Left lung (tissue), 4 donors: ENCODE measurements at regions not wholly inside any gene's neighbourhood (a gene's known extent, or its start where the extent isn't known, plus 50 kb on each side); places are given as distances from the start of the nearest gene placed in this dataset.
A peak's percentile ranks its signal among the peaks of the same experiment; 100 is the strongest.
"Not testable (repeated sequence)": the region's sequence is repeated elsewhere in the genome, so short reads cannot be mapped to it uniquely, and the experiment has no call there.

Source experiments
- ATAC-seq: fragments of 200-7000 bp; cut with Tn5 transposase; one replicate; pipeline ENCODE4 v1.9.1; 2020; ENCODE audit warnings: moderate library complexity
- DNase-seq, 4 donors: peaks; one replicate each; pipeline ENCODE4 v3.0.0-alpha.2; 2013 to 2020
- H3K27ac ChIP-seq, 2 donors: fragments of 200-600 bp; sonication (generic) in 1 of 2; one replicate each; pipeline versions ENCODE4 v1.5.0 to v1.8.0; 2020 to 2021
- H3K27me3 ChIP-seq, 2 donors: fragments of 200-600 bp; sonication (generic) in 1 of 2; one replicate each; pipeline versions ENCODE4 v1.5.0 to v1.8.0; 2020 to 2021
- H3K36me3 ChIP-seq, 2 donors: fragments of 200-600 bp; sonication (generic) in 1 of 2; one replicate each; pipeline versions ENCODE4 v1.5.0 to v1.8.0; 2020 to 2021
- H3K4me1 ChIP-seq, 2 donors: fragments of 200-600 bp; one replicate each; pipeline ENCODE4 v1.8.0; 2021
- H3K4me3 ChIP-seq, 2 donors: fragments of 200-600 bp; sonication (generic) in 1 of 2; one replicate each; pipeline versions ENCODE4 v1.5.0 to v1.8.0; 2020 to 2021; ENCODE audit warnings: mild to moderate bottlenecking in 1 of 2
- H3K9me3 ChIP-seq, 2 donors: fragments of 200-600 bp; sonication (generic) in 1 of 2; one replicate each; pipeline versions ENCODE4 v1.5.0 to v1.8.0; 2020 to 2021
- intact Hi-C, 2 donors: fragments of 100-400 bp; cut with DNase I; formaldehyde crosslinking; loops; one replicate each; pipeline versions ENCODE4 v1.11.2 to v1.14.2; 2022
- TF ChIP-seq, protein P1 (sequence below), 2 donors: fragments of 200-600 bp; sonication (generic) in 1 of 2; IDR thresholded peaks; one replicate each; pipeline versions ENCODE4 v1.5.0 to v1.8.0; 2021; ENCODE audit warnings: antibody characterized with exemption in 2 of 2
- donor health status: DM: no; HTN: yes; CAD: no.
- donor health status: DM: no; HTN: no; CAD: no.

DNA sequence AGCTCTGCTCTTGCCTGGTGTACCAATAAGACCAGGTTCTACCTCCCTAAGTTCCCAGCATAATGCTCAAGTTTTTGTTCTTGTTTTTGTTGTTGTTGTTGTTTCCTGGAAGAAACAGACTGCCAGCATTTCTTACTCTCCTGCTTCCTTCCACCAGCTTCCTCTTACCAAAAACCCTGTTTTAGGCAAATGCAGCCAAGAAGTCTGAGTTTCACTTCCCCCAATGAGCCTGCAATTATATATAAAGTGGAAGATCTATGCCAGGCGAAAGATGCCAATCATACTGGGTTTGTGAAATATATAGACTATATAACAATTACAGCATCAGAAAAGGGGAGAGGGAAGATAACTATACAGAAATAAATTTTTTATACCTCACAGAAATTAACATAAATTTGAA, 931.5 kb upstream of the FAT3 start:
- Histone ChIP-seq H3K36me3 (no peaks in the 10 kb centered on the region), H3K27me3 (no peaks in the 10 kb centered on the region), H3K4me1 (no peaks in the 10 kb centered on the region), H3K27ac (no peak overlapping the region), H3K9me3 (no peaks in the 10 kb centered on the region), H3K4me3 (no peak overlapping the region)
- TF ChIP-seq, protein P1, sequence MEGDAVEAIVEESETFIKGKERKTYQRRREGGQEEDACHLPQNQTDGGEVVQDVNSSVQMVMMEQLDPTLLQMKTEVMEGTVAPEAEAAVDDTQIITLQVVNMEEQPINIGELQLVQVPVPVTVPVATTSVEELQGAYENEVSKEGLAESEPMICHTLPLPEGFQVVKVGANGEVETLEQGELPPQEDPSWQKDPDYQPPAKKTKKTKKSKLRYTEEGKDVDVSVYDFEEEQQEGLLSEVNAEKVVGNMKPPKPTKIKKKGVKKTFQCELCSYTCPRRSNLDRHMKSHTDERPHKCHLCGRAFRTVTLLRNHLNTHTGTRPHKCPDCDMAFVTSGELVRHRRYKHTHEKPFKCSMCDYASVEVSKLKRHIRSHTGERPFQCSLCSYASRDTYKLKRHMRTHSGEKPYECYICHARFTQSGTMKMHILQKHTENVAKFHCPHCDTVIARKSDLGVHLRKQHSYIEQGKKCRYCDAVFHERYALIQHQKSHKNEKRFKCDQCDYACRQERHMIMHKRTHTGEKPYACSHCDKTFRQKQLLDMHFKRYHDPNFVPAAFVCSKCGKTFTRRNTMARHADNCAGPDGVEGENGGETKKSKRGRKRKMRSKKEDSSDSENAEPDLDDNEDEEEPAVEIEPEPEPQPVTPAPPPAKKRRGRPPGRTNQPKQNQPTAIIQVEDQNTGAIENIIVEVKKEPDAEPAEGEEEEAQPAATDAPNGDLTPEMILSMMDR (IDR thresholded peaks at IDR 0.05), result no peak
- DNase-seq (no peak), ATAC-seq (no peak)
- intact Hi-C loops, result no loop called here

DNA sequence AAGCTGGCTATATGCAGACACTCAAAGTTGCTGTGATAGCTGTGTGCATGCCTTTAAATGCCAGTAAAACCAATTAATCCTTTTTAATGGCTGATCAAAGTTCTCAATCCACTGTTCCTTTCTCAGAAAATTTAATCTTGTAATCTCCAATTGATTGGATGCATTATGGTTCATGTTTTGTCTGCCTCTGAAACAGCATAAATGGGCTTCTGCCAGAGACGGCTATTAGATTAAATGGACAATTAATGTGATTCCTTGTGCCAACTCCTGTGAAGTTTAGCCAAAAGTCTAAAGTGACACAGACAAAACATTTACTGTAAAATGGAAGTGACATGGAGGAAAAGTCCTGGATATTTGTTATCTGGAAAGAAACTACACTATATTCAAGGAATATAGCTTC, 952.5 kb upstream of the FAT3 start:
- ATAC-seq, result no peak

DNA sequence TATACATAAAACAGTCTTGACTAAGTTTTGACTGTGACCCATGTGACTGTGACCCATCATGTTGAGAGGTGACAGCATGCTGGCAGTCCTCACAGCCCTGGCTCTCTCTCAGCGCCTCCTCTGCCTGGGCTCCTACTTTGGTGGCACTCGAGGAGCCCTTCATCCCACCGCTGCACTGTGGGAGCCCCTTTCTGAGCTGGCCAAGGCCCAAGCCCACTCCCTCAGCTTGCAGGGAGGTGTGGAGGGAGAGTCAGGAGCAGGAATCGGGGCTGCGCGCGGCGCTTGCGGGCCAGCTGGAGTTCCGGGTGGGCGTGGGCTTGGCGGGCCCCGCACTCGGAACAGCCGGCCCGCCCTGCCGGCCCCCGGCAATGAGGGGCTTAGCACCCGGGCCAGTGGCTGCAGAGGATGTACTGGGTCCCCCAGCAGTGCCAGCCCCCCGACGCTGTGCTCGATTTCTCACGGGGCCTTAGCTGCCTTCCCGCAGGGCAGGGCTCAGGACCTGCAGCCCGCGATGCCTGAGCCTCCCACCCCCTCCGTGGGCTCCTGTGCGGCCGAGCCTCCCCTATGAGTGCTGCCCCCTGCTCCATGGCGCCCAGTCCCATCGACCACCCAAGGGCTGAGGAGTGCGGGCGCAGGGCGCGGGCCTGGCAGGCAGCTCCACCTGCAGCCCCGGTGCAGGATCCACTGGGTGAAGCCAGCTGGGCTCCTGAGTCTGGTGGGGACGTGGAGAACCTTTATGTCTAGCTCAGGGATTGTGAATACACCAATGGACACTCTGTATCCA, 955.9 kb upstream of the FAT3 start:
- H3K4me3 ChIP-seq, H3K36me3 ChIP-seq, ATAC-seq, H3K27me3 ChIP-seq, intact Hi-C loops, H3K9me3 ChIP-seq, H3K4me1 ChIP-seq, H3K27ac ChIP-seq: not testable (repeated sequence)
- DNase-seq, result peak in 1 of 4 donors; percentile 45

More for the DNA sequence above, 952.5 kb upstream of the FAT3 start:
- intact Hi-C loops, result no loop called here
- H3K27me3 ChIP-seq, result no peaks in the 10 kb centered on the region
- no peak overlapping the region for H3K27ac ChIP-seq
- H3K4me3 ChIP-seq, result no peak overlapping the region
- TF ChIP-seq, protein P1 (IDR thresholded peaks at IDR 0.05), result no peak
- no peak for DNase-seq
- H3K9me3 ChIP-seq, result no peaks in the 10 kb centered on the region
- no peaks in the 10 kb centered on the region for H3K4me1 ChIP-seq
- H3K36me3 ChIP-seq, result no peaks in the 10 kb centered on the region

DNA sequence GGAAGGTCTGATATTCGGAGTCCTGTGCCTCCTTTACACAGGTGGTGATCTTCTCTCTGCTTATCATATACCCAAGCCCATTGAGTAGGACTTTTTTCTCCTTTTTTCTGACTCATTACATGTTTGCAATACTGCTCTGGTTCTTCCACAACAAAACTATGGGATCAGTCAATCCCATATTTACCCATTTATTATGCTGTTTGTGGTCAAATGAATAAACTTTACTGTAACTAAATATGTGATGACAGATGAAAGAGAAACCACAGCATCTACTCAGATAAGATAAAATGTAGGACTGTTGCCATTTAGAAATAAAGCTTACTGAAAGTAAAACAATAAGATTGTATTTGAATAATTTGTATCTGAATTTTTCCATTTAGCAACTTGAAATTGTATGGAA, 958.7 kb upstream of the FAT3 start:
- TF ChIP-seq, protein P1 (IDR thresholded peaks at IDR 0.05), result no peak
- Histone ChIP-seq H3K27ac (no peak overlapping the region), H3K4me3 (no peak overlapping the region), H3K9me3 (no peaks in the 10 kb centered on the region), H3K4me1 (no peaks in the 10 kb centered on the region), H3K27me3 (no peaks in the 10 kb centered on the region), H3K36me3 (no peaks in the 10 kb centered on the region)
- intact Hi-C loops, result no loop called here
- ATAC-seq, result no peak
- no peak for DNase-seq

DNA sequence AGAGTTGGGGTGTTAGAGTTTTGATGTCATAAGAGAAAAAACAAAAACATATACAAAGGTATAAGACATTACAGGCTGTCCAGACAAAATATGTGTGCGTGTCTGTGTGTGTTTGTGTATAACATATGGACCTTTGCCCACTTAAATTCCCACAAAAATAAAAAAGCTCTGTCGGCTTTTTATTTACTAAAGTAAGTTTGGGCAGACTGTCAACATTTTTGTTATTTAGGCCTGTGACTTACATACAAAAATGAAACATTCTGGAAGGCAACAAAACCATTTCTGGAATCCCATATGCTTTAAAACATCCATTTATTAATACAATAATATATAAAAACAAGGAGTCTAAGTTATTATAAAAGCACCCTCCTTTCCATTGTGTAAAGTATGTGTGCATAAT, 960.1 kb upstream of the FAT3 start:
- Histone ChIP-seq H3K9me3 (no peaks in the 10 kb centered on the region), H3K4me1 (no peaks in the 10 kb centered on the region), H3K27me3 (no peaks in the 10 kb centered on the region), H3K27ac (no peak overlapping the region), H3K36me3 (no peaks in the 10 kb centered on the region), H3K4me3 (no peak overlapping the region)
- intact Hi-C loops, result no loop called here
- TF ChIP-seq, protein P1 (IDR thresholded peaks at IDR 0.05), result no peak
- ATAC-seq, result no peak
- no peak for DNase-seq
